ENCODE measurements at regions not wholly inside any gene's neighbourhood (a gene's known extent, or its start where the extent isn't known, plus 50 kb on each side); places are given as distances from the start of the nearest gene placed in this dataset.

GRCh38 chr7:52648872-52649271, 386.6 kb upstream of the POM121L12 start:
- DNase-seq (ENCODE audit: low read depth), result no peak
- H3K4me3 ChIP-seq (ENCODE audit: low read depth, low read length), result no peak overlapping the region
- no peak for TF ChIP-seq CTCF (IDR thresholded peaks at IDR 0.05; ENCODE audit: insufficient read depth, low read depth, low read length, missing control alignments)

GRCh38 chr7:52647046-52647445, 388.4 kb upstream of the POM121L12 start:
- no peak overlapping the region for H3K4me3 ChIP-seq (ENCODE audit: low read depth, low read length)
- DNase-seq (ENCODE audit: low read depth), result no peak
- TF ChIP-seq CTCF (IDR thresholded peaks at IDR 0.05; ENCODE audit: insufficient read depth, low read depth, low read length, missing control alignments), result no peak

- no peak for TF ChIP-seq CTCF (IDR thresholded peaks at IDR 0.05; ENCODE audit: insufficient read depth, low read depth, low read length, missing control alignments)
- DNase-seq (ENCODE audit: low read depth), result no peak
- H3K4me3 ChIP-seq (ENCODE audit: low read depth, low read length), result no peak overlapping the region
Measured at GRCh38 chr7:52639981-52640380, 395.5 kb upstream of the POM121L12 start.

GRCh38 chr7:52639126-52639525, 396.3 kb upstream of the POM121L12 start:
- no peak overlapping the region for H3K4me3 ChIP-seq (ENCODE audit: low read depth, low read length)
- TF ChIP-seq CTCF (IDR thresholded peaks at IDR 0.05; ENCODE audit: insufficient read depth, low read depth, low read length, missing control alignments), result no peak
- DNase-seq (ENCODE audit: low read depth), result no peak

- no peak overlapping the region for H3K4me3 ChIP-seq (ENCODE audit: low read depth, low read length)
- TF ChIP-seq CTCF (IDR thresholded peaks at IDR 0.05; ENCODE audit: insufficient read depth, low read depth, low read length, missing control alignments), result no peak
- no peak for DNase-seq (ENCODE audit: low read depth)
Measured at GRCh38 chr7:52635021-52635420, 400.4 kb upstream of the POM121L12 start.

- TF ChIP-seq CTCF (IDR thresholded peaks at IDR 0.05; ENCODE audit: insufficient read depth, low read depth, low read length, missing control alignments), result no peak
- H3K4me3 ChIP-seq (ENCODE audit: low read depth, low read length), result no peak overlapping the region
- DNase-seq (ENCODE audit: low read depth), result no peak
Measured at GRCh38 chr7:52620849-52621248, 414.6 kb upstream of the POM121L12 start.

GRCh38 chr7:52616552-52616951, 418.9 kb upstream of the POM121L12 start:
- no peak overlapping the region for H3K4me3 ChIP-seq (ENCODE audit: low read depth, low read length)
- no peak for TF ChIP-seq CTCF (IDR thresholded peaks at IDR 0.05; ENCODE audit: insufficient read depth, low read depth, low read length, missing control alignments)
- DNase-seq (ENCODE audit: low read depth), result no peak

Measured in GM12865 (cell line).